ENCODE measurements at regions not wholly inside any gene's neighbourhood (a gene's known extent, or its start where the extent isn't known, plus 50 kb on each side); places are given as distances from the start of the nearest gene placed in this dataset.
"Not testable (repeated sequence)": the region's sequence is repeated elsewhere in the genome, so short reads cannot be mapped to it uniquely, and the experiment has no call there.

GRCh38 chr7:136419740-136420139, 442.6 kb upstream of the MTPN start:
- DNase-seq (ENCODE audit: low spot score) = not testable (repeated sequence)

DNA sequence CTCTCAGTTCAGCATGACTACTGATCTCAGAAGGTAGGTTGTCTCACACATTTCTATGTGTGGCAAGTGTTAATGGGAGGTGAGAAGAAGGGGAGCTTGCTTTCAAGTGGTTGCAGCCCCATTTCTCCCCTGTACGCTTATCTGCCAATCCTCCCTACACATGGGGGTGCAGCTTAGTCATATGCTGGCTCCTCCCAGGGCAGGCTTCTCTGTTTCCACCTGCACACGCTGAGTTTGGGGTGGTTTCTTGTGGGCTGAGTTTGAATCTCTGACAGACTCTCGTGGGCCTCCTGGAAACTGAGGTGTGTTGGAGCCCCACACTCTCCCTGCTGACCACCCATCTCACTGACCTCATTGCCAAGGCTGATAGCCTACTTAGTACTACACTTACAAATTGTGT, 435.8 kb upstream of the MTPN start:
- no peak for DNase-seq (ENCODE audit: low spot score)

GRCh38 chr7:136405931-136406777, 429.0 kb upstream of the MTPN start:
- DNase-seq (ENCODE audit: low spot score) = peak; percentile 51

GRCh38 chr7:136403591-136403990, 426.4 kb upstream of the MTPN start:
- no peak for DNase-seq (ENCODE audit: low spot score)

DNA sequence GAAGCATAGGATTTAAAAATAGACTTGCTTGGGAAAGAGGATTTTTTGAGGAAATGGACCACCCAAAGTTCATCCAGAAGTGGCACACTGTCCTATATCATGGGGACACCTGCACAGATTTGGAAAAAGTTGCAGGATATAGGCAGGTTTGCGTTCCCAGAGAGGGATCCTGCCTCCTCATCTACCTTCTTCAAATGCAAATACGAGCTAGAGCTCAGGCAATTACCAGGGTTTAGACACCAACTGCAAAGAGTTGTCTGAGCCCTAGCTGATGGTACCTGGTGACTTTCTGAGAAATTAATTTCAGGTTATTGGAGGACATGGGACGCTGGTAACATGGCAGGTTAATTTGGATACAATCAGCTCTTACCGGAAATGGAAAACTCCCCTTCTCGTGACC, 423.7 kb upstream of the MTPN start:
- DNase-seq (ENCODE audit: low spot score) = no peak

GRCh38 chr7:136399385-136399784, 422.2 kb upstream of the MTPN start:
- DNase-seq (ENCODE audit: low spot score) = no peak

DNA sequence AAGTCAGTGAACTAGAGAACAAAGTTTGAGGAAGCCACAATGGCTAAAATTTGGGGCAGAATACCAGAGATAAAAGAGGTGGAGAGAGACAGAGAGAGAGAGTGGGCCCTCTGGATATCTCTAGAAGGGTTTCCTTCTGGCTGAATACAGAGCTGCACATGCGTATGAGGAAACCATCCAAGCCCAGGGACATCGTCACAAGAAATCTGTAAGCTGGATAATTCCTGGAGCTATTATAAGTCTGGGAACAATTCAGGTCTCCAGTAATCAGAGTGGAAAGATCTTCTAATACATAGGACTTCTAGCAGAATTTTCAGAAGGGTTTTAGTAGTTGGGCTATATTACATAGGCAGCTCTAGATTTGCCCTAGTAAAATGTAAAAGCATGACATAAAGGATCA, 415.7 kb upstream of the MTPN start:
- DNase-seq (ENCODE audit: low spot score) = peak; percentile 73

GRCh38 chr7:136391371-136391770, 414.2 kb upstream of the MTPN start:
- DNase-seq (ENCODE audit: low spot score) = no peak

- DNase-seq (ENCODE audit: low spot score) = peak; percentile 34
These were observed 412.8 kb upstream of the MTPN start for GRCh38 chr7:136389933-136390332.

- no peak for DNase-seq (ENCODE audit: low spot score)
These were observed 409.7 kb upstream of the MTPN start for GRCh38 chr7:136386876-136387275.

- DNase-seq (ENCODE audit: low spot score) = not testable (repeated sequence)
These were observed 394.2 kb upstream of the MTPN start for GRCh38 chr7:136371409-136371808.

DNA sequence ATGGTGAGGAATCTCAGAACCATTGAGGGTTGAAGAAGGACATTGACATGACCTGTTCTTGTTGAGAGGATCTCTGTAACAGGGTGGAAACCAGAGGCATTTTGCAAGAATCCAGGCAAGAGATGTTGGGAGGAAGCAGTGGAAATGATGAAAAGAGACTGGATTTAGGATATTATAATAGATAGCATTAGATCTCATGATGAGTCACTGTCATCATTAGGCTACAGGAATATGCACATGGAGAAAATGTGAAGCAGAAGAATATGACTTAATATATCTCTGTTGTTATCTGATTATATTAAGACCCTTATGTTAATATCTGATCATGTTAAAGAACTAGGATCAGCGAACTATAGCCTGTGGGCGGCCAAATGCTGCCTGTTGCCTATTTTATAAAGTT, 393.0 kb upstream of the MTPN start:
- peak; percentile 28 for DNase-seq (ENCODE audit: low spot score)

DNA sequence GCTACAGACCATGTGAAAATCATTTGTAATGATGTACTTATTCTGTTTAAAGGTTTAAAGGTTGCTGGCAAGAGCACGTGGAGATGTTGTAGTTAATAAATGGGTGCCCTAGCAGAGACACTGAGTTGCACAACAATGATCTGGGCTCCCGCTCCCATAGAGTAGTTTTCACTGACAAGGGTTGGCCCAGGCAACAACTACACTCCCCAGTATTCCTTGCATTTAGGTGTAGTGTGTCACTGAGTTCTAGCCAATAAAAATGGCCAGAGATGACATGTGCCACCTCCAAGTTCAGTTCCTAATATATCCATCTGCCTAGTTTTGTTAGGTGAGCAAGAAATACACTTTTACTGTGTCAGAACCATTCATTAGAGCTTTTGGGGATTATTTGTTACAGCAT, 392.1 kb upstream of the MTPN start:
- no peak for DNase-seq (ENCODE audit: low spot score)

DNA sequence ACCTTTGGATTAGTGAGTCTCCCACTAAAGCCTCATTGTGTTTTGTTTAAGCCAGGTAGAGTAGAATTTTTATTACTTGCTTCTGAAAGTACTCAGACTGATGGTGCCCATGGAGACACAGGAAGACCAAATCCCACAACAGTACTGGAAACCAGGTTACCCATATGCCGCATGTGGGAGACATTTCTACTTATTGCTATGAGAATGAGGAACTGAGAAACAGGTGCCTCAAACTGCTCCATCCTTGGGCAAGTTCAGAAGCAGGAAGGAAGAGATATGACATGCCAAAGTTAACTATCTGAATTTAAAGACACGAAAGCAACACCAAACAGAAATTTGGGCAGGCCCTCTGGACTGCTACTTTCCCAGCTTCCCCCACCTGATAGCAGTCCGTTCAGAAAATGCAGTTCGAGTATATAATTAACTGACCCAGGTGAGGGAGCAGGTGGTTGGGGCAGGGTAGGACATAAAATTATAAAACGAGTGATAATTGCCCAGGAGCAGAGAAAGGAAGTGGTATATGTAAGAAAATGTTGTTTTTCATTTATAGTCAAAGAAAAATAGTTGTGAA, 382.3 kb upstream of the MTPN start:
- DNase-seq (ENCODE audit: low spot score) = no peak

- no peak for DNase-seq (ENCODE audit: low spot score)
These were observed 376.1 kb upstream of the MTPN start for GRCh38 chr7:136353287-136353686.

GRCh38 chr7:136348542-136349192, 371.5 kb upstream of the MTPN start:
- peak; percentile 33 for DNase-seq (ENCODE audit: low spot score)

DNA sequence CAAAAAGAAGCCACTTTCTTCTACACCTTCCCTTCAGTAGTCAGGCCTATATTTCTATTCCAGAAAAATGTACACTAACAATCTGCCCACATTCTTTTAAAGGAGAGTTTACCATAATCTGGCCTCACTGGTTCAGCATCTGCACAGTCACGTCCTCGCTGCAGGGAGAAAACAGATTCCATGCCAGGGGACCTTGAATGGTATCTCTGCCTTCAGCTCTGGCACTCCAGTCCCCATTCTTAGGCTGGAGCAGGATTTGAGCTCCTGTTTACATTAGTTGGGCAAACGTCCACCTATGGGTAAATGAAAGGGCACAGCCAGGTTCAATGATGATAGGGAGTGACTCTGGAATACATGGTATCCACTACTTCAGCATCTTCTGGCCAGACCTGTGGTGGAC, 371.0 kb upstream of the MTPN start:
- DNase-seq (ENCODE audit: low spot score) = no peak

DNA sequence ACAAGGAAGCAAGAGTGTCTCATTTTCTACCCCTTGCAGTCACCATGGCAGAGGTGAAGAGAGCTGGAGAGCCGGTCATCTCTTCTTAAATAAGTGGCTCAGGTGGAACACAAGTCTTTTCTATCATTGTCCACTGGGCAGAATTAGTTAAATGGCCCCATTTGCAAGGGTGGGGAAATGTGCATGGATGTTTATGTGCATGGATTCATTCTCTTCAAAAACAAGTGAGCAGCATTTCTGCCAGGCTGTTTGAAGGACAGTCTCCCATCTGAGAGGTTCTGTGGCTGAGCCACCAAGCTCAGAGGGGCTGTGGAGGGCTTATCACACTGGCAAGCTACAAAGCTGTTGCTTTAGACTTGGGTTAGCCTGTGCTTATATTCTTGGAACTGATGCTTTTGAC, 370.3 kb upstream of the MTPN start:
- no peak for DNase-seq (ENCODE audit: low spot score)

DNA sequence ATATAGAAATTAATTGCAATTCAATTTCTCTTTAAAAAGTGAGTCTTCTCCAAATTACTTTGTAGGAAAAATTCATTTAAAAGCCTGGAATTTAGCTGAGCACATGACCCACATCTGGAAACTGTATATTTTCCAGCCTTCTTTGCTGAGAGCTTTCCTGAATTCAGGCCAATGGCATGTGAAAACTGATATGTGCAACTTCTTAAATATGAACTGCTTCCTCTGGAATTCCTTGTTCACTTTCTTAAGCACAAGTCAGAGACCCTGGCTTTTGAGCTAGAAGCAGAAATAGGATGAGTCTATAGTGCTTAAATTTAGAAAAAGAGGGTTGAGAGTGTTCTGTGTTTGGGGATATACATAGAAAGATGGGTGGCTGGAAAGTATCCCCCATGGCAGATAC, 365.1 kb upstream of the MTPN start:
- peak; percentile 73 for DNase-seq (ENCODE audit: low spot score)

DNA sequence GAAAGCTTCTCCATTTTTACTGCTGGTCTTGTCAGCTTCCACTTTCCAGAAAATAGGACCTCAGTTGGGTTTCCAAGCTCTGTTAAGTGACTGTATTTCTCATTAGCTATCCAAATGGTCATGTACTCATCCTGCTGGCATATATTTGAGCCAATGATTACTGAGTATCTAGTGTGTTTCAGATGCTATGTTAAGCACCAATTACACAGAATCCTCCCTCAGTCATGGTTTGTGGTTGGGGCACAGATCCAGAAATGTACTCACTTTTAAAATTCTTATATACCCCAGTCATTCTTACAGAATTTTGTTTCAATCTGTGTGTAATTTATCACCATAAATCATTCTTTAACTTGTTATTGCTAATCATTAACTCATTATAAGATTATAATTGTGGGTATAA, 362.3 kb upstream of the MTPN start:
- no peak for DNase-seq (ENCODE audit: low spot score)

DNA sequence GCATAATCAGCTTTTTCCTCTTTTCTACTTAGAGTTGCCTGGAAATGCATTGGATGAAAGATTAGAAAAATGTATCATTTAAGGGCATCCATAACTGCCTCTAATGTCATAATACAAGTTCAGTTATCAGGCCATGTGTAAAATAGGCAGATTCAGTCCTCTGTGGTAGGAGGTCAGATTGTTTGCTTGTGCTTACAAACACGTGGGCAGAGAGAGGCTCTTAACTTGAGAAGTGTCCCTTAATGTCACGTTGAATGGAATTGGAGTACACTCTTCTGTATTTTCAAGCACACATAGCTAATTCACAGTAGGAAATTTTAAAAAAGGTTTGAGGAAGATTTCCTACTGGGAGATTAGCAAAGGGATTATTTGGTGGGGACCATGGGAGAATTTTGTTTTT, 359.8 kb upstream of the MTPN start:
- no peak for DNase-seq (ENCODE audit: low spot score)

DNA sequence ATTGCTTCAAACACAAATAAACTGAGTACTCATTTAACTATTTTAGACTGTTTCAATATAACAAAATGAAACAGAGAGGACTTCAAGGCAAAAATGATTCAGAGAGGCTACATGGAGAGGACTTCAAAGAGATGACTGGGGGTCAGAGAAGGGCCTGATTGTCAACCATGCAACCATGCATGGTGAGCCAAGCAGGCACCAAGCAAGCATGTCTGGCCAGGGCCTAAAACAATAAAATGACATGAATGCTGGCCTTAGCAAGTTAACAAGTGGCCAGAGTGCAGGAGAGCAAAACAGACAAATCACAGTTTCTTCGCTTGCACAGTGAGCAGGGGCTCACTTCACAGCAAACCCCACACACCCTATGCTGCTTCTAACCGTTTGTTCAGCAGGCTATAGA, 356.5 kb upstream of the MTPN start:
- DNase-seq (ENCODE audit: low spot score) = no peak

DNA sequence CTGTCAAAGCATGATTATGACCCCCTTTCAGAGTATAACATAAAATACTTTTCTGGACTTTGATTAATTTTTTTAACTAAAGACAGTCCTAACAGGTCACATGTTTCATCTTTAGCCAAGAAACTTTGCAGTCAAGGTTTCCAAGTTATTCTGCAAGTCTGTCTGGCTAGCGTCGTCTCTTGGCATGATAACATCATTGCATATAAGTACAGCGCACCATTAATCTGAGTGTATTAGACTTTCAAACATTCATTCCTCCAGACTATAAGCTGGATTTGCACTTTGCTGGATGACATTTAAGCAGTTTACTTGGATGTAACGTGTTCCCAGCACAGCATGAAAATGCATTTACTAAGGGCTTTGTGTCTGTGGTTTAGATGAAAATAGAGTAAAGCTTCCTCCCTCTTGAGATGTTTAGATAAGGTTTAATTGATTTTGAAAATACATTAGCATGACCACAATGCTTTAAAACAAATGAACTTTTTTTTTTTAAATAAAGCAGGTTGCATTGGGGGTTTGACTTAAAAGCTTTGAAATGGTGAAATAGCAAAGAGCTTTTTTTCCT, 349.0 kb upstream of the MTPN start:
- DNase-seq (ENCODE audit: low spot score) = peak; percentile 89
